ENCODE measurements at regions not wholly inside any gene's neighbourhood (a gene's known extent, or its start where the extent isn't known, plus 50 kb on each side); places are given as distances from the start of the nearest gene placed in this dataset.

GRCh38 chr14:98756749-98757148, 515.2 kb downstream of the BCL11B start:
- peak; percentile 57 for DNase-seq (ENCODE audit: extremely low spot score)
- H3K4me3 ChIP-seq: no peak overlapping the region

GRCh38 chr14:98758440-98758839, 513.6 kb downstream of the BCL11B start:
- DNase-seq (ENCODE audit: extremely low spot score): no peak
- WGBS: 89% methylated on average over 1 of the region's 1 CpG
- Histone ChIP-seq H3K9me3 (peaks cover 0 to 20% (median 15%) of the 10 kb centered on the region in 4 donors), H3K27me3 (peaks cover 0 to 10% (median 0%) of the 10 kb centered on the region in 4 donors), H3K36me3 (no peaks in the 10 kb centered on the region), H3K27ac (replicated peaks in 1 of 4) (no peak overlapping the region), H3K4me1 (no peaks in the 10 kb centered on the region), H3K4me3 (no peak overlapping the region)
- TF ChIP-seq EP300 (IDR thresholded peaks at IDR 0.05) (no peak), POLR2A (IDR thresholded peaks at IDR 0.05; ENCODE audit: low read depth) (no peak), POLR2AphosphoS5 (IDR thresholded peaks at IDR 0.05) (no peak)
- TF ChIP-seq, protein P1, sequence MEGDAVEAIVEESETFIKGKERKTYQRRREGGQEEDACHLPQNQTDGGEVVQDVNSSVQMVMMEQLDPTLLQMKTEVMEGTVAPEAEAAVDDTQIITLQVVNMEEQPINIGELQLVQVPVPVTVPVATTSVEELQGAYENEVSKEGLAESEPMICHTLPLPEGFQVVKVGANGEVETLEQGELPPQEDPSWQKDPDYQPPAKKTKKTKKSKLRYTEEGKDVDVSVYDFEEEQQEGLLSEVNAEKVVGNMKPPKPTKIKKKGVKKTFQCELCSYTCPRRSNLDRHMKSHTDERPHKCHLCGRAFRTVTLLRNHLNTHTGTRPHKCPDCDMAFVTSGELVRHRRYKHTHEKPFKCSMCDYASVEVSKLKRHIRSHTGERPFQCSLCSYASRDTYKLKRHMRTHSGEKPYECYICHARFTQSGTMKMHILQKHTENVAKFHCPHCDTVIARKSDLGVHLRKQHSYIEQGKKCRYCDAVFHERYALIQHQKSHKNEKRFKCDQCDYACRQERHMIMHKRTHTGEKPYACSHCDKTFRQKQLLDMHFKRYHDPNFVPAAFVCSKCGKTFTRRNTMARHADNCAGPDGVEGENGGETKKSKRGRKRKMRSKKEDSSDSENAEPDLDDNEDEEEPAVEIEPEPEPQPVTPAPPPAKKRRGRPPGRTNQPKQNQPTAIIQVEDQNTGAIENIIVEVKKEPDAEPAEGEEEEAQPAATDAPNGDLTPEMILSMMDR (IDR thresholded peaks at IDR 0.05): no peak
- intact Hi-C loops (cut with DNase I): no loop called here

More at GRCh38 chr14:98756749-98757148, 515.2 kb downstream of the BCL11B start:
- Histone ChIP-seq H3K27ac (replicated peaks in 1 of 4) (no peak overlapping the region), H3K4me1 (no peaks in the 10 kb centered on the region), H3K36me3 (no peaks in the 10 kb centered on the region), H3K9me3 (peaks cover 0 to 10% (median 4%) of the 10 kb centered on the region in 4 donors), H3K27me3 (peaks cover 0 to 10% (median 0%) of the 10 kb centered on the region in 4 donors)
- intact Hi-C loops (cut with DNase I): no loop called here
- TF ChIP-seq EP300 (IDR thresholded peaks at IDR 0.05) (no peak), POLR2A (IDR thresholded peaks at IDR 0.05; ENCODE audit: low read depth) (no peak), POLR2AphosphoS5 (IDR thresholded peaks at IDR 0.05) (no peak)
- TF ChIP-seq, protein P1 (IDR thresholded peaks at IDR 0.05): no peak
- WGBS: 84% methylated on average over 6 of the region's 6 CpGs

GRCh38 chr14:98761993-98762392, 510.0 kb downstream of the BCL11B start:
- no peak overlapping the region for H3K27ac ChIP-seq (replicated peaks in 1 of 4)
- no peaks in the 10 kb centered on the region for H3K4me1 ChIP-seq
- no peak for DNase-seq (ENCODE audit: extremely low spot score)
- no peak overlapping the region for H3K4me3 ChIP-seq
- peaks cover 0 to 6% (median 0%) of the 10 kb centered on the region in 4 donors for H3K27me3 ChIP-seq
- H3K36me3 ChIP-seq: no peaks in the 10 kb centered on the region
- WGBS: 94% methylated on average over 1 of the region's 1 CpG
- TF ChIP-seq, protein P1 (IDR thresholded peaks at IDR 0.05): no peak
- no peak for TF ChIP-seq POLR2A (IDR thresholded peaks at IDR 0.05; ENCODE audit: low read depth)
- no peak for TF ChIP-seq EP300 (IDR thresholded peaks at IDR 0.05)
- no peak for TF ChIP-seq POLR2AphosphoS5 (IDR thresholded peaks at IDR 0.05)
- intact Hi-C loops (cut with DNase I): no loop called here
- peaks cover 0 to 24% (median 18%) of the 10 kb centered on the region in 4 donors for H3K9me3 ChIP-seq

DNA sequence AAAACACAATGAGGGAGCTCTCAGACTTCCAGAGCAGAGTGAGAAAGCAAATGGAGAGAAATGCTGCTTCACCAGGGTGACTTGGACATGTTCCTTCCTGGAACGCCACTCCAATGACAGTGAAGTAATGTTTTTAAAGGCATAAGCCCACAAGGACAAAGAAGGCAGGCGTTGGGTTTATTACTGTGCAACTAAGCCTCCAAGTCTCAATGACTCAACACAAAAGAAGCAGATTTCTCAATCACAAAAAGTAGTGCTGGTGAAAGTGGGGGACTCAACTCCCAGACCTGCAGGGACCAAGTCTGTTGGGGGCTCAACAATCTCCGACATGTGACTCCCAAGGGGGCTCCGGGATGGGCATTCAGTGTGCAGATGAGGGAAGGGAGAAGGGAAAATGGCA, 505.2 kb downstream of the BCL11B start:
- Histone ChIP-seq H3K27ac (replicated peaks in 1 of 4) (no peak overlapping the region), H3K4me1 (no peaks in the 10 kb centered on the region), H3K27me3 (no peaks in the 10 kb centered on the region), H3K4me3 (no peak overlapping the region), H3K36me3 (no peaks in the 10 kb centered on the region), H3K9me3 (peaks cover 0 to 22% (median 18%) of the 10 kb centered on the region in 4 donors)
- intact Hi-C loops (cut with DNase I): no loop called here
- 78% methylated on average over 4 of the region's 4 CpGs for WGBS
- peak; percentile 37 for DNase-seq (ENCODE audit: extremely low spot score)
- TF ChIP-seq, protein P1 (IDR thresholded peaks at IDR 0.05): no peak
- TF ChIP-seq EP300 (IDR thresholded peaks at IDR 0.05) (no peak), POLR2A (IDR thresholded peaks at IDR 0.05; ENCODE audit: low read depth) (no peak), POLR2AphosphoS5 (IDR thresholded peaks at IDR 0.05) (no peak)

DNA sequence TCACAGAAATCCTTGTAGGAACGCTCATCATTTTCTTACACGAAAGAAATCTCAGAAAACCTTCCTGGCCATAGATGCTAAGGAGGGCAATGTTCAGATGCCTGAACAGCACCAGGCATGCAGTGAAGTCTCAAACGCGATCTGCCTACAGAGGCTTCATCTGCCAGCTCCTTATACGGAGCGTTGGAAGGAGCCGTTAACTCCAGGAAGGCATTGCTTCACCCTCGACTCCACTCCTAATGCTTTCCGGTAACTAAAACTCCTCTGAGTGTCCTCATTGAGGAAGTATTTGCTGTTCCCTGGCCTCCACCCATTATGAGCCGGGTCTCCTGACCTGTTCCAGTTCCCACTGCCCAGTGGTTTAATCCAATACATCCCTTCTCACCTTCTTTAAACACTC, 502.7 kb downstream of the BCL11B start:
- Histone ChIP-seq H3K4me1 (no peaks in the 10 kb centered on the region), H3K9me3 (peaks cover 0 to 4% (median 0%) of the 10 kb centered on the region in 4 donors), H3K36me3 (no peaks in the 10 kb centered on the region), H3K27ac (replicated peaks in 1 of 4) (no peak overlapping the region), H3K4me3 (no peak overlapping the region), H3K27me3 (no peaks in the 10 kb centered on the region)
- TF ChIP-seq EP300 (IDR thresholded peaks at IDR 0.05) (no peak), POLR2A (IDR thresholded peaks at IDR 0.05; ENCODE audit: low read depth) (no peak), POLR2AphosphoS5 (IDR thresholded peaks at IDR 0.05) (no peak)
- TF ChIP-seq, protein P1 (IDR thresholded peaks at IDR 0.05): no peak
- 71% methylated on average over 10 of the region's 10 CpGs for WGBS
- intact Hi-C loops (cut with DNase I): no loop called here
- DNase-seq (ENCODE audit: extremely low spot score): peak; percentile 60
